ENCODE measurements at regions not wholly inside any gene's neighbourhood (a gene's known extent, or its start where the extent isn't known, plus 50 kb on each side); places are given as distances from the start of the nearest gene placed in this dataset.
A peak's percentile ranks its signal among the peaks of the same experiment; 100 is the strongest.

- no peak for DNase-seq
Observed at GRCh38 chr6:15876406-15876805, 213.6 kb upstream of the DTNBP1 start.

- DNase-seq, result no peak
Observed at GRCh38 chr6:15875797-15876196, 213.0 kb upstream of the DTNBP1 start.

GRCh38 chr6:15874821-15875220 is 212.0 kb upstream of the DTNBP1 start:
- DNase-seq, result no peak

- no peak for DNase-seq
Observed at GRCh38 chr6:15874326-15874725, 211.5 kb upstream of the DTNBP1 start.

GRCh38 chr6:15872241-15873103 is 209.6 kb upstream of the DTNBP1 start:
- DNase-seq, result no peak

GRCh38 chr6:15871276-15871675 is 208.4 kb upstream of the DTNBP1 start:
- no peak for DNase-seq

GRCh38 chr6:15870333-15871043 is 207.7 kb upstream of the DTNBP1 start:
- no peak for DNase-seq

- no peak for DNase-seq
Observed at GRCh38 chr6:15864708-15865062, 201.9 kb upstream of the DTNBP1 start.

- DNase-seq, result no peak
Observed at GRCh38 chr6:15864038-15864707, 201.3 kb upstream of the DTNBP1 start.

- no peak for DNase-seq
Observed at GRCh38 chr6:15862810-15863209, 200.0 kb upstream of the DTNBP1 start.

- no peak for DNase-seq
Observed at GRCh38 chr6:15861486-15861885, 198.7 kb upstream of the DTNBP1 start.

GRCh38 chr6:15854826-15855710 is 192.2 kb upstream of the DTNBP1 start:
- peak in 1 of 3 donors; percentile 45 for DNase-seq

- DNase-seq, result no peak
Observed at GRCh38 chr6:15854378-15854777, 191.6 kb upstream of the DTNBP1 start.

GRCh38 chr6:15853259-15853658 is 190.4 kb upstream of the DTNBP1 start:
- no peak for DNase-seq

- no peak for DNase-seq
Observed at GRCh38 chr6:15852289-15852688, 189.5 kb upstream of the DTNBP1 start.

GRCh38 chr6:15849395-15849794 is 186.6 kb upstream of the DTNBP1 start:
- DNase-seq, result no peak

GRCh38 chr6:15845492-15845891 is 182.7 kb upstream of the DTNBP1 start:
- no peak for DNase-seq

- DNase-seq, result no peak
Observed at GRCh38 chr6:15843764-15844163, 180.9 kb upstream of the DTNBP1 start.

- no peak for DNase-seq
Observed at GRCh38 chr6:15843226-15843625, 180.4 kb upstream of the DTNBP1 start.

GRCh38 chr6:15842727-15843117 is 179.9 kb upstream of the DTNBP1 start:
- DNase-seq, result peak in 1 of 3 donors; percentile 32

- peak in 2 of 3 donors; percentile 27 to 45 for DNase-seq
Observed at GRCh38 chr6:15841937-15842726, 179.3 kb upstream of the DTNBP1 start.

All from muscle of back (tissue), 3 donors.